NT2/D1 (cell line): ENCODE measurements at regions not wholly inside any gene's neighbourhood (a gene's known extent, or its start where the extent isn't known, plus 50 kb on each side); places are given as distances from the start of the nearest gene placed in this dataset.

ENCODE experiments used
- DNase-seq: peaks from one replicate; pipeline ENCODE4 v3.0.0-alpha.2; 2011; ENCODE audit warnings: low read depth, low spot score
- H3K27me3 ChIP-seq: 2 replicates; pipeline ENCODE4 v1.6.0; 2011; ENCODE audit warnings: mild to moderate bottlenecking; ENCODE audit not compliant: insufficient read length, insufficient read depth
- H3K36me3 ChIP-seq: 2 replicates; pipeline ENCODE4 v1.6.1; 2011; ENCODE audit warnings: mild to moderate bottlenecking, low read length, mixed read lengths; ENCODE audit not compliant: insufficient read depth, insufficient read length
- H3K4me1 ChIP-seq: 2 replicates; pipeline ENCODE4 v1.5.1; 2011; ENCODE audit not compliant: insufficient read depth, insufficient read length
- H3K4me3 ChIP-seq: 2 replicates; pipeline ENCODE4 v1.5.1; 2011; ENCODE audit warnings: low read depth; ENCODE audit not compliant: insufficient read length
- H3K9ac ChIP-seq: 2 replicates; pipeline ENCODE4 v1.6.0; 2011; ENCODE audit warnings: low read depth; ENCODE audit not compliant: insufficient read length
- H3K9me3 ChIP-seq: 2 replicates; pipeline ENCODE4 v1.5.1; 2011; ENCODE audit warnings: mild to moderate bottlenecking, low read length; ENCODE audit not compliant: insufficient read depth
- SUZ12 ChIP-seq: IDR thresholded peaks from 2 replicates; pipeline ENCODE4 v1.6.1; 2011; ENCODE audit not compliant: insufficient read length, insufficient read depth; ENCODE audit errors: extremely low read depth
- YY1 ChIP-seq: IDR thresholded peaks from 2 replicates; pipeline ENCODE4 v1.6.1; 2011; ENCODE audit not compliant: insufficient read length, insufficient read depth
- ZNF274 ChIP-seq: IDR thresholded peaks from 2 replicates; pipeline ENCODE4 v1.6.1; 2011; ENCODE audit warnings: mild to moderate bottlenecking, low read depth, low read length

GRCh38 chr16:66277311-66278070 is 89.0 kb upstream of the CDH5 start:
- Histone ChIP-seq H3K36me3 (no peaks in the 10 kb centered on the region), H3K27me3 (no peaks in the 10 kb centered on the region), H3K4me3 (no peak overlapping the region), H3K9me3 (peaks cover 15% of the 10 kb centered on the region; the same call in 1 of the 2 replicates), H3K4me1 (peaks cover 12% of the 10 kb centered on the region), H3K9ac (no peak overlapping the region)
- no peak for DNase-seq
- TF ChIP-seq YY1: no peak
- TF ChIP-seq ZNF274: no peak
- TF ChIP-seq SUZ12: no peak

- Histone ChIP-seq H3K9me3 (peaks cover 15% of the 10 kb centered on the region; the same call in 1 of the 2 replicates), H3K27me3 (peaks cover 5% of the 10 kb centered on the region), H3K36me3 (no peaks in the 10 kb centered on the region), H3K9ac (no peak overlapping the region), H3K4me3 (no peak overlapping the region), H3K4me1 (peaks cover 16% of the 10 kb centered on the region)
- DNase-seq: peak; percentile 68
- TF ChIP-seq YY1 (no peak), ZNF274 (no peak), SUZ12 (no peak)
Observed at GRCh38 chr16:66275775-66276428, 90.6 kb upstream of the CDH5 start.

DNA sequence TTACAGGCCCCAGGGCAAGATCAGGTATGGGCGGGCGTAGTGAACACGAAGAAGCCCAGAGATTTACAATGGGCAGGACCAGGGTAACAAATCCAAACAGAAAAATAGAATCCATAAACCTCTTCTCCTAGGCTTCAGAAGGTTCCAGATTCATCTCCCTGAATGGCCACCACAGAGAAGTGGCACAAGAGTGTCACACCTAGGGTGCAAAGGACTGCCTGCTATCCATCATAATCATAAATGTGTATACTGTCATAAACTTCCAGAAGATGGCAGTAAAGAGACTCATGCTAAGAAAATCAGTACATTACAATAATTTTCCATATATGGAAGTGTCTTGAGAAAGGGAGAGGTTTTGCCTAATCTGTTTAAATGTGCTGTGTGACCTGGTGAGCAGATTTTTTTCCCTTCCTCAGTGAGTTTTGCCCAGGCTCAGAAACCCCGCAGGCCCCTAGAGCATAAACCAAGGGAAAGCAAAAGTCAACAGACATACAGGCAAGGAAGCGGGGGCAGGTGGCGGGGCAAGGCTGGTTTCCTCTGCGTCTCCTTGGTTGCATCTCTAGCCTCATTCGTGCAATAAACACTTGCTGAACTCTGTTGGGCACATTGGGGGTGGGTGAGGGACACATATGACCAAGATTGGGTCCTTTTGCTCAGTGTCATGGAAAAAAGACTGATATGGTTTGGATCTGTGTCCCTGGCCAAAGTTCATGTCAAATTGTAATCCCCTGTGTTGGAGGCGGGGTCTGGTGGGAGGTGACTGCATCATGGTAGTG is 92.0 kb upstream of the CDH5 start:
- Histone ChIP-seq H3K9ac (no peak overlapping the region), H3K4me1 (peaks cover 17% of the 10 kb centered on the region), H3K36me3 (no peaks in the 10 kb centered on the region), H3K4me3 (no peak overlapping the region), H3K9me3 (peaks cover 4% of the 10 kb centered on the region; the same call in 1 of the 2 replicates), H3K27me3 (peaks cover 8% of the 10 kb centered on the region)
- no peak for DNase-seq
- TF ChIP-seq ZNF274: no peak
- no peak for TF ChIP-seq SUZ12
- no peak for TF ChIP-seq YY1

GRCh38 chr16:66273644-66274334 is 92.7 kb upstream of the CDH5 start:
- no peak for TF ChIP-seq SUZ12
- TF ChIP-seq ZNF274: no peak
- TF ChIP-seq YY1: no peak
- peaks cover 12% of the 10 kb centered on the region for H3K27me3 ChIP-seq
- no peak overlapping the region for H3K9ac ChIP-seq
- H3K36me3 ChIP-seq: no peaks in the 10 kb centered on the region
- H3K4me1 ChIP-seq: peaks cover 17% of the 10 kb centered on the region
- no peak overlapping the region for H3K4me3 ChIP-seq
- no peak for DNase-seq
- no peaks in the 10 kb centered on the region for H3K9me3 ChIP-seq

DNA sequence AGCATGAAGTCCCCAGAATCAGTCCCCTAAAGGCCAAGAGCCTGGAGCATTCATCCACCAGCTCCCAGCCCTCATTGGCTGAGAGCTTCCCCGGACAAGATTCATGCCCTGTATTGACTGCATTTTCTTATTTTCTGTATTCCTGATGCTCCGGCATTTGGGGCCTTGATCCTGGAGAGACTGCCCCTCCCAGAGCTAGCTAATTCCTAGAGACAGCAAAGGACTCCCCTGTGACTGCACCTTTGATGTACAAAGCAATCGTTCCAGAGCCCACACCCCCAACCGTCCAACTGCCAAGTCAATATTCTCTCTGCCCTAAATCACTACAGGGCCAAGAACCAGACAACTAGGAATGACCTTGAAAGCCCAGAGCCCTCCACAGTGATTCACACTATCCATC is 93.4 kb upstream of the CDH5 start:
- H3K36me3 ChIP-seq: no peaks in the 10 kb centered on the region
- H3K9ac ChIP-seq: no peak overlapping the region
- no peaks in the 10 kb centered on the region for H3K9me3 ChIP-seq

GRCh38 chr16:66272461-66272860 is 94.0 kb upstream of the CDH5 start:
- TF ChIP-seq ZNF274 (no peak), YY1 (no peak), SUZ12 (no peak)
- no peak overlapping the region for H3K9ac ChIP-seq

More for the DNA sequence above, 93.4 kb upstream of the CDH5 start:
- peaks cover 14% of the 10 kb centered on the region for H3K4me1 ChIP-seq
- peaks cover 12% of the 10 kb centered on the region for H3K27me3 ChIP-seq
- TF ChIP-seq ZNF274 (no peak), YY1 (no peak)
- no peak for DNase-seq
- H3K4me3 ChIP-seq: no peak overlapping the region

More at GRCh38 chr16:66272461-66272860, 94.0 kb upstream of the CDH5 start:
- Histone ChIP-seq H3K4me3 (no peak overlapping the region), H3K27me3 (peaks cover 12% of the 10 kb centered on the region), H3K4me1 (peaks cover 8% of the 10 kb centered on the region), H3K9me3 (no peaks in the 10 kb centered on the region), H3K36me3 (no peaks in the 10 kb centered on the region)
- no peak for DNase-seq
